K562 (cell line): ENCODE measurements at regions not wholly inside any gene's neighbourhood (a gene's known extent, or its start where the extent isn't known, plus 50 kb on each side); places are given as distances from the start of the nearest gene placed in this dataset.

Source experiments
- ATAC-seq: fragments of 200-7000 bp; cut with Tn5 transposase; 3 replicates; pipeline ENCODE4 v1.9.1; 2020; ENCODE audit warnings: moderate library complexity
- BruUV-seq: library from RNA; stranded (reverse); fragments of 400-500 nt; replicated peaks from 2 replicates; lab custom pipeline; 2021; lab: Mats Ljungman, UMichigan
- CTCF ChIA-PET: fragments of 300-600 bp; formaldehyde crosslinking; extraction: SDS; loops from one replicate; lab custom pipeline; 2021; ENCODE audit warnings: low intra/inter-chr PET ratio; lab: Yijun Ruan, JAX
- POLR2A ChIA-PET: fragments of 300-600, 350-650 bp; sonication (Branson Sonifier 250); formaldehyde crosslinking; extraction: SDS; loops from one replicate; lab custom pipeline; 2021; ENCODE audit warnings: antibody characterized with exemption, inconsistent platforms; lab: Yijun Ruan, JAX
- DNase-seq, 4 experiments: peaks; one replicate each; pipeline versions ENCODE4 v3.0.0 to v3.0.0-alpha.2; 2011 to 2018; ENCODE audit warnings: low spot score in 3 of 4, mixed read lengths in 3 of 4; ENCODE audit errors: extremely low read depth in 1 of 4
- FAIRE-seq: peaks from 2 replicates; lab custom pipeline; 2011; peaks lifted over from hg19 to GRCh38; lab: Jason Lieb, UNC
- H2AFZ ChIP-seq: 2 replicates; pipeline ENCODE4 v1.6.0; 2011; ENCODE audit warnings: low read depth, low read length, control low read depth, inconsistent platforms
- H3K27ac ChIP-seq: fragments of 200-600 bp; 3 replicates; pipeline ENCODE4 v1.8.0; 2011; ENCODE audit warnings: low read depth, mild to moderate bottlenecking, control low read depth, inconsistent platforms, low read length, moderate library complexity, mixed read lengths; ENCODE audit errors: extremely low read depth
- H3K27me3 ChIP-seq, 2 experiments: fragments of 300-600 bp in 1 of 2; 2 replicates in 1 of 2; 3 replicates in 1 of 2; pipeline versions ENCODE4 v1.6.0 to v1.8.0; 2011; ENCODE audit warnings: inconsistent platforms in 2 of 2, low read length in 2 of 2, mild to moderate bottlenecking in 1 of 2, mixed read lengths in 1 of 2, moderate library complexity in 1 of 2; ENCODE audit not compliant: control insufficient read depth in 2 of 2, insufficient read depth in 2 of 2
- H3K36me3 ChIP-seq: fragments of 300-600 bp; 3 replicates; pipeline ENCODE4 v1.8.0; 2011; ENCODE audit warnings: mild to moderate bottlenecking, low read length, inconsistent platforms; ENCODE audit not compliant: control insufficient read depth, insufficient read depth
- H3K4me1 ChIP-seq, 2 experiments: fragments of 200-600 bp in 1 of 2; replicated peaks in 1 of 2; 2 replicates in 1 of 2; 3 replicates in 1 of 2; pipeline versions ENCODE4 v1.5.1 to v1.8.0; 2011; ENCODE audit warnings: inconsistent platforms in 2 of 2, low read length in 2 of 2, mild to moderate bottlenecking in 1 of 2, mixed read lengths in 1 of 2, moderate library complexity in 1 of 2; ENCODE audit not compliant: control insufficient read depth in 2 of 2, insufficient read depth in 2 of 2
- H3K4me2 ChIP-seq: 2 replicates; pipeline ENCODE4 v1.6.1; 2011; ENCODE audit warnings: low read length, control low read depth, inconsistent platforms, mixed read lengths; ENCODE audit not compliant: insufficient read depth
- H3K4me3 ChIP-seq: fragments of 200-600 bp; sonication (generic), shearing (Covaris generic); 2 replicates; pipeline ENCODE4 v1.5.1; 2016; ENCODE audit warnings: control low read depth, inconsistent platforms
- H3K79me2 ChIP-seq: fragments of 200-600 bp; 3 replicates; pipeline ENCODE4 v1.8.0; 2011; ENCODE audit warnings: low read length, inconsistent platforms; ENCODE audit not compliant: control insufficient read depth, insufficient read depth
- H3K9ac ChIP-seq, 2 experiments: 2 replicates each; pipeline versions ENCODE4 v1.6.0 to v1.6.1; 2011; ENCODE audit warnings: low read depth in 2 of 2, low read length in 2 of 2, control low read depth in 1 of 2, inconsistent platforms in 1 of 2, mild to moderate bottlenecking in 1 of 2, mixed read lengths in 1 of 2; ENCODE audit not compliant: insufficient read depth in 1 of 2
- H3K9me1 ChIP-seq: one replicate; pipeline ENCODE4 v1.6.0; 2011; ENCODE audit warnings: inconsistent platforms, mild to moderate bottlenecking, low read length, moderate library complexity; ENCODE audit not compliant: control insufficient read depth, insufficient read depth
- H3K9me3 ChIP-seq: replicated peaks from 2 replicates; pipeline ENCODE4 v1.5.1; 2011; ENCODE audit warnings: low read depth, low read length, inconsistent platforms; ENCODE audit not compliant: control insufficient read depth, insufficient read depth
- H4K20me1 ChIP-seq: replicated peaks from 2 replicates; pipeline ENCODE4 v1.6.1; 2011; ENCODE audit warnings: low read length, inconsistent platforms, mixed read lengths; ENCODE audit not compliant: control insufficient read depth, insufficient read depth
- BRF1 ChIP-seq: IDR thresholded peaks from 3 replicates; pipeline ENCODE4 v1.6.1; 2011; ENCODE audit warnings: borderline replicate concordance, mild to moderate bottlenecking; ENCODE audit not compliant: insufficient read length; ENCODE audit errors: extremely low read depth
- ESRRA ChIP-seq: fragments of 450-650 bp; IDR thresholded peaks from 2 replicates; pipeline ENCODE4 v1.6.1; 2014; ENCODE audit warnings: low read depth, mild to moderate bottlenecking, moderate library complexity, borderline replicate concordance
- RBM25 ChIP-seq: fragments of 200-400 bp; formaldehyde crosslinking; IDR thresholded peaks from 2 replicates; pipeline ENCODE4 v1.6.1; 2018; ENCODE audit warnings: low read length, low read depth, moderate library complexity; ENCODE audit not compliant: severe bottlenecking
- ZC3H8 ChIP-seq: fragments of 450-650 bp; IDR thresholded peaks from 2 replicates; pipeline ENCODE4 v1.6.1; 2017
- ZFPM2 ChIP-seq: fragments of 250-450 bp; sonication (Bioruptor Pico); IDR thresholded peaks from 2 replicates; pipeline ENCODE4 v1.5.1; 2022; ENCODE audit warnings: mild to moderate bottlenecking
- ZNF165 ChIP-seq: fragments of 250-450 bp; sonication (Bioruptor Pico); IDR thresholded peaks from 2 replicates; pipeline ENCODE4 v1.4.0; 2020; ENCODE audit warnings: borderline replicate concordance
- WGBS: fragments of 100-300 bp; shearing (Covaris generic); methylation state at CpG from one replicate; pipeline ENCODE4 v1.1.6; 2016; ENCODE audit warnings: low coverage, mixed read lengths; ENCODE audit not compliant: insufficient coverage; ENCODE audit errors: missing lambda C conversion rate; 5-methylcytosine and 5-hydroxymethylcytosine counted together
- in situ Hi-C: fragments of 300-500 bp; cut with MboI; formaldehyde crosslinking; loops from 4 replicates; pipeline ENCODE4 v1.15.0; 2018; ENCODE audit warnings: inconsistent platforms, mixed read lengths
- intact Hi-C: fragments of 100-400 bp; cut with micrococcal nuclease; formaldehyde crosslinking; loops from 2 replicates; pipeline ENCODE4 v1.14.2; 2022
- TF ChIP-seq, protein P1 (sequence below): fragments of 450-650 bp; formaldehyde crosslinking; IDR thresholded peaks from 2 replicates; pipeline ENCODE4 v1.4.0; 2020; ENCODE audit warnings: mild to moderate bottlenecking

DNA sequence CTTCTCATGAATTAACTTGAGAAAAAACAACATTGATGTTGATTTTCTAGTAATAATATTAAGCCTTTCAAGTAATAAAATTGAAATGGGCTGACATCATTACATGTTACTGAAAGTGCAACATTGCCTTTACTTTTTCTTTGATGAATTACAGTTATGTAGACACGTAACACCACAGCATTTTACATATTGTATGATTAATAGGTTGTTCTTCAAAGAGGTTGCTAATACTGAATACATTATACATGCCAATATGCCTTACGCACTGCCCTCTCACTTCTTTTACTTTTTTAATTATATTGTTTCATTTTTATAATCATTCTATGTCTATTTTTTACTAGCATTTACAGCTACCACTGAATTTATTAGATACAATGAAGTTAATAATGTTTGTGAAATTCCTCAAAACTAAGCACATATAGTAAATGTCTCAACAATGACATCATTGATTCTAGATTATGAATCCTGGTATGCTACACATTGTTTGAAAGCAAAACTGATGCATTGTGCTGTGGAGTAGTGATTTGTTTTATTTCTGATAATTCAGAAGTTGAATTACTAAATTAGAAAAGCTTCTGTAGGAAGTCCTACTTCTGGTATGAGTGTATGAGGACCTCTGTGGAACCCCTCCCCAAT, 464.4 kb upstream of the IZUMO3 start:
- no peaks in the 10 kb centered on the region for H3K9me3 ChIP-seq
- TF ChIP-seq ZNF165 (CRISPR knock-in tag): no peak
- no peak for TF ChIP-seq ESRRA
- TF ChIP-seq, protein P1, sequence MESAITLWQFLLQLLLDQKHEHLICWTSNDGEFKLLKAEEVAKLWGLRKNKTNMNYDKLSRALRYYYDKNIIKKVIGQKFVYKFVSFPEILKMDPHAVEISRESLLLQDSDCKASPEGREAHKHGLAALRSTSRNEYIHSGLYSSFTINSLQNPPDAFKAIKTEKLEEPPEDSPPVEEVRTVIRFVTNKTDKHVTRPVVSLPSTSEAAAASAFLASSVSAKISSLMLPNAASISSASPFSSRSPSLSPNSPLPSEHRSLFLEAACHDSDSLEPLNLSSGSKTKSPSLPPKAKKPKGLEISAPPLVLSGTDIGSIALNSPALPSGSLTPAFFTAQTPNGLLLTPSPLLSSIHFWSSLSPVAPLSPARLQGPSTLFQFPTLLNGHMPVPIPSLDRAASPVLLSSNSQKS (CRISPR knock-in tag): no peak
- TF ChIP-seq RBM25: no peak
- TF ChIP-seq ZC3H8: no peak
- TF ChIP-seq ZFPM2: no peak
- no peak for TF ChIP-seq BRF1
- no peaks in the 10 kb centered on the region for H3K4me1 ChIP-seq
- no peak for FAIRE-seq
- H3K27me3 ChIP-seq: no peaks in the 10 kb centered on the region
- no peak overlapping the region for H3K27ac ChIP-seq
- no peak for DNase-seq
- in situ Hi-C loops: no loop called here
- no peaks in the 10 kb centered on the region for H3K79me2 ChIP-seq
- intact Hi-C loops: no loop called here
- H3K4me3 ChIP-seq: no peak overlapping the region
- no peaks in the 10 kb centered on the region for H3K9me1 ChIP-seq
- no peak overlapping the region for H3K9ac ChIP-seq
- no peak for ATAC-seq
- H3K36me3 ChIP-seq: no peaks in the 10 kb centered on the region
- ChIA-PET POLR2A (no interaction called here), CTCF (no interaction called here)
- no TSS peak for BruUV-seq
- H2AFZ ChIP-seq: no peak overlapping the region
- WGBS: no CpG with 5 or more reads among the region's 2 CpGs
- no peaks in the 10 kb centered on the region for H4K20me1 ChIP-seq
- no peak overlapping the region for H3K4me2 ChIP-seq
